ENCODE measurements at regions not wholly inside any gene's neighbourhood (a gene's known extent, or its start where the extent isn't known, plus 50 kb on each side); places are given as distances from the start of the nearest gene placed in this dataset.
A peak's percentile ranks its signal among the peaks of the same experiment; 100 is the strongest.

DNA sequence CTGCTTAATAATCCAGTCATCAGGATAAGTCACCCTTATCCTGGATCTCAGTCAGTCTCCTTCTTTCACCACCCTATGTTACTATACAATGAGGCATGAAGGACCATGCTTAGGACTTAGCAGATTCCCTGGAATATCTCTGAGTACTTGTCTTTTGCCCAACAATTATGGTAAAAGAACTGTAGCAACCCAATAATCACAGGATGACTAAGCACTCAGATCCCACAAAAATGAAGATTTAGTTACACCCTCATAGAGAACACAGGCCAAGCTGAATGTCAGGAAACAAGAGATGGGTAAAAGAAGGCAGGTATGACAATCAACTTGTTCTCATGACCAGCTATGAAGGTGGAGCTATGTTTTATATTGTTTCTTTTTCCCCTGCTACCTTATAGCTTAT lies 91.4 kb downstream of the EDN1 start:
- DNase-seq = no peak

DNA sequence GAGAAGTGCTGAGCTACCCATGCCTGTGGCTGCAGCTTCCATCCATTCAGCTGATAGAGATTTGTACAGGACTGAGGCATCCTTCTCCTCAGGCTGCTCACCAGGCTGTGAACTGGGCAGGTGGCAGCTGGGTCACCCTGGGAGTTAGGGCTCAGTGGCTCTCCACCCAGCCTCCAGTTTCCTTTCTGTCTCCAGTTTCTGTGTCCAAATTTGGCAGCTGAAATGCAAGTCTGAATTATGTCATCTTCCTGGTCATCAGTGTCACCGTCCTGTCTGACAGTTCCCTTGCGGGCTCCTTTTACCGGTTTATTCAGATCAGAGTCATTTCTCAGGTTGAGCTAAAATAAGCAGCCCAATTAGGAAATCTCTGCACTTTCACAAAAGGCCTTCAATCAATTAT lies 93.3 kb downstream of the EDN1 start:
- DNase-seq = no peak

DNA sequence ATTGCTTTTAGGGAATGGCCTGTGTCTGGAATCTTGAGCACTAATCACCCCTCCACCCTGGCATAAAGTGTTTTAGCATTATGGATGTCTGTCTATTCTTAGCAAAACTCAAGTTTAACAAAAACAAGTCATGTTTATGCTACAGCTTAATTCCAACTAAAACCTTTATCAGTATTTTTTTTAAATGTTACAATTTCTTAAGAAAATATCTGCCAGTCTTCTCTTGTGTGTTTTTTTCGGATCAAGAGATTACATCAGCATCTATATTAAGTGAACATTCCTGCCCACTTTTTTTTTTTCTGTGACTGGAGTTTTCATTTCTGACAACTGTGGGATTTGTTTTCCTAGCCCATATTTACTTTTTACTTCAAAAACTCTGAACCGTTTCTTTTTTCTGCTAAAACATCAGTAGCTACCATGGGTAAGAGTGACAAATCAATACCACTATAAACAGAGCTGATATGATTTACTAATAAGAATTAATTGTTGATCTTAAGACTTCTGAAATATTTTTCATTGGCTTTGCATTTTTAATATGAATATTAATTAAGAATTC lies 94.3 kb downstream of the EDN1 start:
- no peak for DNase-seq

DNA sequence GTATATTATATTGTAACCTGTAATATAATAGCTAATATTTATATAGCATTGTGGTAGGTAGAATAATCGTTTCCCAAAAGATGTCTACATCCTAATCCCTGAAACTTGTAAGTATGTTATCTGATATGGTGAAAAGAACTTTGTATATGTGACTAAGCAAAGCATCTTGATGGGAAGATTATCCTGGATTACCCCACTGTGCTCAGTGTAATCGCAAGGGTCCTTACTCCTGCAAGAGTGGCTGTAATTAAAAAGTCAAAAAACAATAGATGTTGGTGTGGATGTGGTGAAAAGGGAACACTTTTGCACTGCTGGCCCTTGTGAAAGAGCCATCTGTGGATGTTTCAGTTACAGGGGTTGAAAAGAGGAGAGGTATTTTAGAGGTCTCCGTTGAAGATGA lies 95.2 kb downstream of the EDN1 start:
- no peak for DNase-seq

DNA sequence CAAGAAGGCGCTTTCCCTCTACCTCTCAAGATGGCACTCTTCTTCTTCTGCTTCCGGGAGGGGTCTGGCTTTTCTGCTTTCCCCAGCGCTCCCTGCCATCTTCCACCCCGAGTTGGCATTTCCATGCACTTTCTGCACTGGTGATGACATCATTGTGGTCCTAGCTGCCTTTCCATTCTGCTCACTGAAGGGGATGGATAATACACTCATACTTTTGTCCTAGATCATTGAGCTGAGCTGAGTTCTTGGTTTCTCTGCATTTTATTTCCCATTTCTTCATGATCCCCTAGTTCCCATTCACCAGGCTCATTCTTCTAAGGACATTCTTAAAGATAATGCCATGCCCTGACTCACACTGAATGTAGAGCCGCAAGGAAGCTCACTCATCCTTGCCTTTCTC lies 96.7 kb downstream of the EDN1 start:
- no peak for DNase-seq

DNA sequence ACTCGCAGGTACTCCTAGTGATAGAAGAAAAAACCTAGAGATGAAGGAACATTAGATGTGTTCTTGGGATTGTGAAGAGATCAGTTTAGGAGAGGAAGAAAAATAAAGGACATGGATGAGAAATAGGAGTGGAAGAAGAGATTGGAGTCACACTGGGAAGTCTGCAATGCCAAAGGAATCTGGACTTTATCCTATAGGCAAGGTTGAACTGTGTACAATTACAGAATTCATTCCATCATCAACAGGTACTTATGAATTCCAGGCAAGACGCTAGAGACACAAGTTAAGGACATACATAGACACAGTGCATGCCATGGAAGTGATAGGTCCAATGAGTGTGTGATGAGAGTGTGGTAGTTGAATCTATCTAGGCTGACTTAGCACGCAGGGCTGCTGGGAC lies 101.3 kb downstream of the EDN1 start:
- no peak for DNase-seq

DNA sequence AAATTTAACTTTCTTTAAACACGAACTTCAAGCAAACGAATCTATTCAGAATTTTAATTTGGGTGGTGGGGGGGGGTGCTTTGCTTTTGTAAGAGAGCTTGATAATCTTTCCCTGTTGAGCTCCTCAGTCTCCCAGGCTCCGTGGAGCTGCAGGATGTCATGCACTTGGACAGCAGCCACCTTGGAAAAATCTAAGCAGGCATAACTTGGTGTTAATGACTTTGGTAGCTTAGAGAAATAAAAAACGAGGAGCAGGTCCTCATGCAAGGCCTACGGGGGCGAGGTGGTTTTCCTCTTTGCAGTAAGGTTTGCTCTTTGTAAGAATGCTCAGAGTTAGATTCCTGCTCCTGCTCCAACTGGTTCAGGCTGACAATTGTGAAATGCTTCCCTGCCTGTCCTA lies 102.3 kb downstream of the EDN1 start:
- DNase-seq = no peak

DNA sequence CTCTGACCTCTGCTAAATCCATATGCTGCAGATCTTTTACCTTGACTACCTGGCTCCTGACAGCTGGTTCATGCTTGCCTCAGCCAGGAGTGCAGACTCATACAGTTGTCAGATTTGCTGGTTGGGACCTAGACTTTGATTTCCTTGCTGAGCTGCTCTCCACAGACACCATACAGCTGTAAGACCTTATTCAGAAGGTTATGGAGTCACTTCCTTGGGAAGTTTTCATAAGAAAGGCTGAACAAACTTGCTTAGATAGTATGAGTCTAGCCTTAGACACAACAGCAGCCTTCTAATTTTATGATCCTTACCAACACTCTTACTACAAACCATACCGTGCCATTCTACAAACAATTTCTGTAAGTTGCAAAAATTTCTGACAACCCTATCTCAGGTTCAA lies 102.9 kb downstream of the EDN1 start:
- DNase-seq = no peak

DNA sequence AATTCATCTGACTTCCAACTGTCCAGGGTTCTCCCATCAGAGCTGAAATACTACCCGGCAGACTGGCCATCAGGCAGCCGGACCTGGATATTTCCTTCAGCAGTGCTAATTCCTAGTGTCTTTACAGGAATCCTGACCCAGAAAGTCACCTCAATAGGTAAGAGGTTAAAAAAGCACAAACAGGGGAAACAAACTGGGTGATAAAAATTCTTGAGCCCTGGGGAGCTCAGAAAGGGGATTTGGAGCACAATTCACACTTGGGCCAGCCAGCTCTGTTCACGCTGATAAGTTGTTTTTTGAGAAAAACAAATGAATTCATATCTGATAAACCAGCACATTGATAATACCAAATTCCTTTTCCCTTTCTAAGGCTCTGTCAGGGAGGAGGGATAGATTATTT lies 104.0 kb downstream of the EDN1 start:
- DNase-seq = no peak

DNA sequence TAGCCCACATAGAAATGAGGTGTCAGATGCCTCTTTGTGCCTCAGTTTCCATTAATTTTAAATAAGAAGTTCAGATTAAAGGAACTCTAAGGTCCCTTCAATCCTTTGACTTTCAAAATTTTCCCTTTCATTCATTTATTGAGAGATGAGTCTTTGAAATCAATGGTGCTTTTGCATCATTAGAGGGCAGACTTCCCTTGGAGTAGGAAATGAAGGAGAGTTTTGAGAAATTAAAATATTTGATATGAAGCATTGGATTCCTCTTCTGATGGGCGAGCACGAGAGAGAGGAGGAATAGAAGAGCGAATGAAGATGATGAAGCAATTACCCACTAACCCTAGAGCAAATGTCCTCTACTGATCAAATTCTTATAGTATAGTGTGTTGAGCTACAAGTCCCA lies 105.7 kb downstream of the EDN1 start:
- no peak for DNase-seq

DNA sequence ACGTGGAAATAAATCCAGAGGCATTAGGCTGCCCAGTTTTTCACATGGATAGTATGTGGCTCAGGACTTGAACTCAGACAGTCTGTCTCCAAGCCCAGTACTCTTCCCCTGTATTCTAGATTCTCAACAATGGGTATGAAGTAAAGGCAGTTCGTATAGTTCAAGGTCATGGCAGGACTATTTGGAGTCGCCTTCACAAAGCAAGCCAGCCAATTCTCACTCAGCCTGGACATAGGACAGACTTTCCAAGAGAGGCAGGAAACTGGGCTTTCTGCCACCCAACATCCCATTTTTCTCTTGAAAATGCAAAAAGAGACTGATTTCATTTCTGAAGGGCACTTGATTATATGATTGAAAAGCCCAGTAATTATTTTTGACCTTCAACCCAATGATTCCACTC lies 111.0 kb downstream of the EDN1 start:
- peak; percentile 12 for DNase-seq

DNA sequence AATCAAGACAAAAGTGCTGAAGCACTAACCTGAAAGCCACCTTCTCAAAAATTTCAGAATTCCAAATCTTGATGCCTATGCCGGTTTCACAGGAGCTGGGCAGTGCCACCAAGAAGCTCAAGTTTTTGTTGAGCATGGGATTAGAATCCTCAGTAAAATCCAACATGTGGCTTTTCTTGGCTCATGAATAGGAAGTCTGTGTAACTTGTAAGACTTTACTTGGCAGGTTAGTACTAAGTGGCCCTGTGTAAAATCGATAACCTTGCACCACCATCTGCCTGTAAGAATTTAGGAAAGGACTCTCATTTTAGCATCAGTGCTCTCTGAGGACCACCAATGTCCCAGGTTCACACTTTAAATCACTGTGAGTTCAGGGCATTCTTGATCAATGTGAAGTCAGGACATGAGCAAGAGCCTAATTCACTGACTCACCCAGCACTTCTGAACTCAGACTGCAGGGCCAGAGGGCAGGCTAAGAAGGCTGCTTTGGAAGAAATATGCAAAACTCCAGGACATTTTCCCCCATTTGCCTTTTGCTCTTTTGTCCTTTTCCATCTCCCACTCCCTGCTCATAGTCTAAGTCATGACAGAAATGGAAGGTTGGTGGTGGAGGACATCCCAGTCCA lies 113.2 kb downstream of the EDN1 start:
- DNase-seq = no peak

DNA sequence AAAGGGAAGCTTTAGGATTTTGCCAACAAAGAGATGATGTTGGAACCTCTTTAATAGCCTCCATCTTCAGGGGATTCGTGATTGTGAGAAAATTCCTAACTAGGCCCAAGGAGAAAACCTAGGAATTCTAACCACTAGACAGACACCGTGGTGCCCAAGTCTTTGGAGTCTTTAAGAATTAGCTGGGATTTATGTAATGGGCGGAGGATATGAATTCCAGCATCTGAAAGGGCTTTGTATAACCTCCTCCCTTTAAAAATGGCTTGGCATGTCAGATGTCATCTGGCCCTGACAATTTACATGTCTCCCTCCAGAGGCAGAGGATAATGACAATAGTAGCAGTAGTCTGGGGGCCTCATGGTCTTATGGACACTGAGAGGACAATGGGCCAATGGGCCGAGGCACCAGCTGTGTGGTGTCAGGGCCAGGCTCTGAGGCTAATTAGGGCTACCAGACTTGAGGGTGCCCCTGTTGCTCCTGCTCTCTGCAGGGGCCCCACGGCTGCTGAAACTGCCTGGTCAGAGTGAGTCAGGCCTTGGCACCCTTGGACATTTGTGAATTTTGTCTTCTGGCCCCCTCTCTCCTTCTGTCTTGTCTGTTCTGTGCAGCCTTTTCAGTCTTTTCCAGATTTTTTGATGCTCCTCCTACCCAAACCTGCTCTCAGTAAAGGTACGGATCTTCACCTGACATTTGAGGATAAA lies 113.9 kb downstream of the EDN1 start:
- no peak for DNase-seq

DNA sequence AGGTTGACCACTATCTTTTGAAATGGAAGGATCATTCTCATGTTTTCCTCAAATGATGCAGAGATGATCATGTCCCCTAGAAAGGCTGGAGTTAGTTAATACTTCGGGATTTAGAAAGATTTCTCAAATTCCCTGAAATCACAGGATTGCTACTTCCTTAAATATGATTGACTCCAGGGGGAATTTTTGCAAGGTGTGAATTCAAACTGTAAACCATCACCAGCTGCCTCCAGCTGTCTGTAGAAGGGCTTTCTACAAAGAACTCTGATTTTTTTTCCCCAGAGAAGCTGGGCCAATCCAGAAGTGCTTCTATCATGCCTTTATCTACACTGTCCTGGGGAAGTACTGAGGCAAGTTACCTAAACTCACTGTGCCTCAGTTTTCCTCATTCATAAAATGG lies 114.5 kb downstream of the EDN1 start:
- DNase-seq = no peak

DNA sequence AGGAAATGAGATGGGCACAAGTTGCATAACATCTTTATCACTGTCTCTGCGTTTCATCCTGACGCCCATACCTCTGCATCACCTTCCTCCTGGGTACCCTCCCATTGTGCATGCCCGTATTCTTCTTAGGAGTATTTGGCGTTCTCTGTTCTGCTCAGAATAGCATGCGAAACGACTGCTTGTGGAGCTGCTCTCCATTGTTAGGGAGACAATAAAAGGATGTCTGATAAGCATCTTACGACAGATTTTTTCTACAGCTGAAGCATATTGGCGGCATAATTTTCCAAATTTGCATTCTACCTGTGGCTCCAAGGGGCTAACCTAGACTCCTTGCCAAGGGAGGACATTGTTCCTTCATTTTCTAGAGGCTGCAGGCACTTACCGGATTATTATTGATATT lies 118.6 kb downstream of the EDN1 start:
- DNase-seq = no peak

DNA sequence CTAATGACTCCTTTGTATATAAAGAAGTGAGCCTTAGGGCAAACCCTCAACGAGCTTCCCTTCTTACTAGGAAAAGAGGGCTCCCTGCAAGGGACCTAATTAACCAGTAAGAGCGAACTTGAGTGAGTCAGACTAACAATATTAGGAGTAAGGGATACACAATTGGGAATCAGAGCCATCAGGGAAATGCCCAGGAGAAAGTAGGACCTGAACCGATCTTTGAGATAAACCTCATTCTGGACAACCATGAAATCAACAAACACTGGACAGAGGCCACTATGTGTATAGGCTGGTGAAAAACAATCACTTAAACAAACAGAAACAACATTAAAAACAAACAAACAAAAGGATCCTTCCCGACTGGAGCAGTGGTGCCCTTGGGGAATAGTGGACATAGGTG lies 120.8 kb downstream of the EDN1 start:
- no peak for DNase-seq

DNA sequence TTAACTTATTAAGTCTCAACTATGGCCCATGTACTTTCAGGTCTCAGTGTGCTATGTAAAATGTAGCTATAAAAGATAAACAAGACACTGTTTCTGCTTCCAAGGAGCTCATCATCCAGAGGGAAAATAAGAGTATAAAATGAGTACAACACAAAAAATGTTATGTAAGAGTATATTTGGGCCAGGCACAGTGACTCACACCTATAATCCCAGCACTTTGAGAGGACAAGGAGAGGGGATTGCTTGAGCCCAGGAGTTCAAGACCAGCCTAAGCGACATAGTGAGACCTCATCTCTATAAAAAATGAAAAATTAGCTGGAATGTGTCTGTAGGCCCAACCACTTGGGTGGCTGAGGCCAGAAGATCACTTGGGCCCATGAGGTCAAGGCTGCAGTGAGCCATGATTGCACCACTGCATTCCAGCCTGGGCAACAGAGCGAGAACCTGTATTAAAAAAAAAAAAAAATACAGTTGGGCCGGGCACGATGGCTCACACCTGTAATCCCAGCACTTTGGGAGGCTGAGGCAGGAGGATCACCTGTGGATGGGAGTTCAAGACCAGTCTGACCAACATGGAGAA lies 124.0 kb downstream of the EDN1 start:
- DNase-seq = no peak

DNA sequence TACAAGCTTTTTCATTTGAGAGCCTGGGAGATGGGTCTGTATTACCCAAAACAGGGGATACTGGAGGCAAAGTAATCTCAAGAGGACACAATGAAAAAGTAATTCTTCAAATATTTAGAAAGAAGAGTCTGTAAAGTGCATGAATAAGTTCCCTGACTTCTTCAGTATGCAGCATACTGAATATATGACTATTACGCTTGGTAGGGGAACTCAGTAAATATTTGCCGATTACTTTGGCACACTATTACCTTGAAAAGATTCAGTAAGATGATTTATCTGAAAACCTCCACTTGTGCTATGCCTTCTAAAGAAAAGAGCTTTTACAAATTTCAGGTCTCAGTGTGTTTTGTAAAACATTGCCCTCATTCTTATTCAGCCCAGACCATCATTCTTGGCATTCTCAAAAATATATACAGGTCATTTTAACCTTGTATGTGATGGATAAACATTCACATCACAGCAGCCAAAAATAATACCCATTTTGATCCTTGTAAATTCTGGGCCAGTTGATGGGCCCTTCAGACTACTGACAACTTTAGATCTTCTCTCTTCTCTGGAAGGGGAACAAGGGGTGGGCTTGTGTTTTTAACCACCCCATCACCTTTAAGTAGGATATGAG lies 125.9 kb downstream of the EDN1 start:
- no peak for DNase-seq

DNA sequence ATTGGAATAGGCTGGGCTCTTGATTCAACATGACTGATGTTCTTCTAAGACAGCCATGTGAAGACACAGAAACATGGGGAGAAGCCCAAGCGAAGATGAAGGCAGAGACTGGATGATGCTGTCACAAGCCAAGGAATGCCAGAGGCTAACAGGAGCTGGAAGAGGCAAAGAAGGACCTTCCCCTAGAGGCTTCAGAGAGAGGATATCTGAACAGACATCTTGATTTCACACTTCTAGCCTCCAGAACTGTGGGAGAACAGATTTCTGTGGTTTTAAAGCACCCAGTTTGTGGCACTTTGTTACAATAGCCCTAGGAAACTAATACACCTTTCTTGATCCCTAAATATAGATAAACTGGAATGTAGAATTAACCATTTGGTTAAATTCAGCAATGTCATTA lies 127.0 kb downstream of the EDN1 start:
- no peak for DNase-seq

DNA sequence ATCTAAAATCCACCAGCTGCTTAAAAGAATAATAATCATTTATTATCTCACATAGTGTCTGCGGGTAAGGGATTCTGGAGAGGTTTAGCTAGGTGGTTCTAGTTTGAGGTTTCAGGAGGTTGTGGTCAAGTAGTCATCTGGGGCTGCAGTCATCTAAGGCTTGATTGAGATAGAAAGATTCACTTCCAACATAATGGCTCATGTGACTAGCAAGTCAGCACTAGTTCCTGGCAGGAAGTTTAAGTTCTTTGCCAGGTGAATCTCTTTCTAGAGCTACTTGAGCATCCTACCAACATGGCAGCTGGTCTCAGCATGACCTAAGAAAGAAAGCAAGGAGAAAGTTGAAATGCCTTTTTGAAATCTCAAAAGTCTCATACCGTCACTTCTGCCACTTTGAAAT lies 128.8 kb downstream of the EDN1 start:
- no peak for DNase-seq

DNA sequence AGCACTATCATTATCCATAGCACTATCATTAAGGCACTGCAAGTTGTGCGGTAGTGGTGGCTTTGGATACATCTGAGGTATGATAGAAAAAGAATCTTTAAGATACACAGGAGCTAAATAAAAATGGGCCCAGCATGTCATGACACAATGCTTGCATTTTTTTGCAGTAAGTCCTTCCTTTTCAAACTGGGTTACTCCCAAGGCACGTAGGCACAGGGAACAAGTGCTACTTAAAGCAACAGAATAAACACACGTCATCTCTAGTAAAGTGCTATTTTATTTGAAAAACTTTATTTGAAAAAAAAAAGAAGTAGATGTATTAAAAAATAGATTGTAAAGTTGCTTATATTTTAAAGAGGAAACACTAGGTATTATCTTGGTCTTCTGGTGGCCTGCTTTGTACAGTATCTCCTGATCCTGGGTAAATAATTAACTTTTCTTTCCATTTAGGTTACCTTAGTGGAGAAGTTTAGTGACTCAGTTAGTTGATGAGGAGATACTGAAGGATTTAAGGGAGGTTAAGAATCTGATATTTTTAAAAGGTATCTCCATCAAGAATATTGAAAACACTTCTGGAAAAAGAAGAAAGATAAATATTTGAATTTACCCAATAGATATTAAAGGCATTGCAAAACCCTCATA lies 129.6 kb downstream of the EDN1 start:
- DNase-seq = no peak

DNA sequence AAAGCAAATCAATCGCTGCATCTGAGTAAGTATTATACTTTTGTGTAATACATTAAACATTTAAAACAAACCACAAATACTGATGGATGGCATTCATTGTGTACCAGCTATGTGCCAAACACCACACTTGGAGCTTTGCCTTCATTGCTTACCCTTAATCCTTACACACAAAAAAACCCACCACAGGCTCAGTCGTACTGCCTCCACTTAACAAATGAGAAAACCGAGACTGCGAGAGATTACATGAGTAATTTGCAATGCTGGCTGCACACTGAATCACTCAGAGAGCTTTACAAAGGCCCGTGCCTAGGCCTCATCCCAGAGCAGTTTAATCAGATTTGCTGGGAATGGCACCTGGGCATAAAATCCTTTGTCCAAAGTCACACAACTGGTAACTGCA lies 130.5 kb downstream of the EDN1 start:
- no peak for DNase-seq

DNA sequence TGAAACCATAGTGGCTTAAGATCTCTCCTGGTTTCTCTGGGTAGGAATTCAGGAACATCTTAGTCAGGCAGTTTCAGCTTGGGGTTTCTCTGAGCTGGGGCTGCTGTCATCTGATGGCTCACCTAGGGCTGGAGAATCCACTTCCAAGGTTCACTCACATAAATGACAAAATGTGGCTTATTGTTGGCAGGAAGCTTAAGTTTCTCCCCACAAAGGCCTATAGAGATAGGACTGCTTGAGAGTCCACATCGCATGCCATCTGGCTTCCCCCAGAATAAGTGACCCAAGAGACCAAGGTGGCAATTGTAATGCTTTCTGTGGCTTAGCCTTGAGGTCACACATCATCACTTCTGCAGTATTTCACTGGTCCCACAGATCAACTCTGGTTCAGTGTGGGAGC lies 131.4 kb downstream of the EDN1 start:
- no peak for DNase-seq
